GM19395 (cell line): ENCODE measurements at regions not wholly inside any gene's neighbourhood (a gene's known extent, or its start where the extent isn't known, plus 50 kb on each side); places are given as distances from the start of the nearest gene placed in this dataset.
A peak's percentile ranks its signal among the peaks of the same experiment; 100 is the strongest.

Experiments used
- ATAC-seq: cut with Tn5 transposase; IDR thresholded peaks from one replicate; pipeline ENCODE4 v1.9.1; 2021; ENCODE audit warnings: mild to moderate bottlenecking, moderate library complexity; ENCODE audit not compliant: unreplicated experiment

DNA sequence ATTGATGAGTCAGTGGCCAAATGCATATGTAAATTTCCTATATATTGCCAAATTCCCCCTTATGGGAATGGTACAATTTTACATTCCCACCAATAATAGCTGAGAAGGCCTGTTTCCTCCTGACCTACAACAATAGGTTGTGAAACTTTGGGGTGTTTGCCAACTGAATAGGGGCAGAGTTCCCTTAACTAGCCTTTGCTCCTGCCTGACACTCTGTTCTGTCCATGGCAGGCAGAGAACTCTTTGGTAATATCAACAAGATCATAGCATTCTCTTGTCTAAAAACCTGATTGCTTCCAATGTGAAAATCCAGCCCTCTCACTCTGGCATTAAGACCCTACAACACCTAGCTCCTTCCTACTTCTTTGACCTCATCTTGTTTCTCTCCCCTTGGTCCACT, 149.7 kb downstream of the HAPSTR1 start:
- no peak for ATAC-seq

- no peak for ATAC-seq
Measured at GRCh38 chr16:9248162-9248561, 156.7 kb downstream of the HAPSTR1 start.

- no peak for ATAC-seq
Measured at GRCh38 chr16:9249534-9249933, 158.1 kb downstream of the HAPSTR1 start.

- no peak for ATAC-seq
Measured at GRCh38 chr16:9251026-9251425, 159.6 kb downstream of the HAPSTR1 start.

DNA sequence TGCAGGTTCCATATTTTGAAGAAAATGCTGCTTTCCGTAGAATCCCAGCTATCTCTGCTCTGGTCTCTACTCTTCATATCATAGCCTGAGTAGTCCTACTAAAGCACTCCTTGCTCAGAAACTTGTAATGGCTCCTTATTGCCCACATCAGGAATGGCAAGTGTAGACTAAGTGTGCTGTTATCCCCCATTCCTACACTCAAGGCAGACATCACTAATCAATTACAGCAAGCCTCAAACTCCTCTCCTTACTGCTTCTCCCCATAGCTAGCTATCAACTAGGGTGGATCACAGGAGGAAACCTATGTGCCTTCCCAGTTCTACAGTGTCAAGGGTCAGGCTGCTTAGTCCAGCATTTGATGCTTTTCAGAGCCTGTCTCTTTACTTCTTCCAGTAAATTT, 163.4 kb downstream of the HAPSTR1 start:
- ATAC-seq = no peak

DNA sequence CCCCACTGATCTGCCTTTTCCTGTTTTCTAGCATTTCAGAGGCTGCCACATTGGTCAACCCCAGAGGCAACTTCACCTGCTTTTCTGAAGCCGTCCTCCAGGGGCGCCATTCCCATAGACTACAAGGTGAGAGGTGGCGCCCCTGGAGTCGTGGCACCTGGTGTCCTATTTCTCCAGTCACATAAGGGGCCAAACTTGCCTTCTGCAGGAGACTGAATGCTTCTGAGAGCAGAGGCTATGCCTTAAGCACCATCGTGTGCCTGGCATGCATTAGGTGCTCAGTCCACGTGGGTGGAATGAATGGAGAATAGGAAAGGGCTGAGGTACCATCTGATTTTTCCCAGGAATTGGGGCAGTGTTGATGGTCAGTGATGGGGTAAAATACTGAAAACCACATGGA, 164.8 kb downstream of the HAPSTR1 start:
- ATAC-seq = no peak

DNA sequence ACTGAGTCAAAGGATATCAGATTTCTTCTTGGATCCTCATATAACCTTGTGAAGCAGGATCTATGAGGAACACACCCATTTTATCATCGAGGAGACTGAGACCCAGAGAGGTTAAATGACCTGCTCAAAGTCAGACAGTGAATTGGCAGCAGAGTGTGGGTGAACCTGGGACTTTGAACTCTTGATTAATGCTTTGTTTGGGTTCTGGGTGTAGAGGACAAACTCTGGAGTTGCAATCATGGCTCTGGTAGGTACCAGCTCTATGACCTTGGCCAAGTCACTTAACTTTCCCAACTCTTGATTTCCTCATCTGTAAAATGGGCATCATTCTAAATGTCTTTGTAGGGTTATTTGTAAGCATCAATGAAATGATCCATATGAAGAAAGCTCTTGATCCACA, 166.4 kb downstream of the HAPSTR1 start:
- no peak for ATAC-seq

DNA sequence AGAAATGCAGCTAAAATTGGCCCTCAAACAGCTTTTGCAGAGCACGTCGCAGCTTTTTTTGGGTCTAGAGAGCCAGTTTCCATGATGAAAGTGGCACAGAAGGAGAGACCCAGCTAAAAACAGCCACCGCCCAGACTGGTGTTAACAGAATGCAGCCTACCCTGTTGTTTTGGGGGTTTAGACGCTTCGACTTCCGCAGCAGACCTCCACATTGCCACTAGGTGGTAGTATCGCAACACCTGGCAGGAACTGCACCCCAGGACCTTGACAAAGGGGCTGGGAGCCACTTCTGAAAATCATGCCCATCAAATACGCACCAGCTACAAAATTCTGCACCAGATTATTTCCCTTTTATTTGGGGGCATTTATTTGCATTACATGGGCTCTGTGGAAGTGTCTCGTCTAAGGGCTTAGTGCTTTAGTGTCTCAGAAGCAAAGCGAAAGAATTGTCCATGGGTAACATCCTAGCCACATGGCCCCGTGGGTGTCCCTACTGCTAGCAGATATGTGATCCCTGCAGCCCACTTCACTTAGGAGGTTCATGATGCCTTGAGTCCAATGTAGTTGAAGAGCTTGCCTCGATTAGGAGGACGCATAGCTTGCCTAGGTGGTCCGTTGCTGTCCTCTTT, 167.1 kb downstream of the HAPSTR1 start:
- ATAC-seq = peak; percentile 67

DNA sequence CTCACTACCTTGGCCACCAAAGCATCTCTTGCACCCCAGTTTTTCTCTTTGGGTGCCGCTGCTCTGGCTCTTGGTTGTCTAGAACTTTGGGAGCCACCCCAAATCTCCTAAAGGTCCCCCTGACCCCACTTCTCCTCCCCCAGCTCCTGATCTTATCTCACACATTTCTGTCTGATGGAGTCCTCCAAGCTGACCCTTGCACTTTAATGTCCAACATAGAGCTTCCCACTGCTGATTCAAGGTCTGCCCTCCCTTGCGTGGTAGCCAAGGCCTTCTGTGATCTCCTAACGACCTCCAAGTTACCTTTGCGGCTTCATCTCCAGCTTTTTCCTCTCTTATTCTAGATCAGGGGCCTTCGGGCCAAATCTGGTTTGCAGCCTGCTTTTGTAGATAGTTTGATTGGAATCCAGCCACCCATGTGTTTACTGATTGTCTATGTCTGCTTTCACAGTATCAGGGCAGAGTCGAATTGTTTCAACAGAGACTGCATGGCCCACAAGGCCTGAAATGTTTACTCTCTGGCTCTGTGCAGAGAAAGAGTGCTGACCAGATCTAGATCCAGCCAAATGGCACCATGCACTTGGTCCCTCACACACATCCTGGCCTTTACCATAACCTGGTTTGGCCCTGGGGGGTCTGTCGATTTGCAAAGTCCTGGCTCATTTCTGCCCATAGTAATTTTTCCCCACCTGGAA, 168.6 kb downstream of the HAPSTR1 start:
- no peak for ATAC-seq

DNA sequence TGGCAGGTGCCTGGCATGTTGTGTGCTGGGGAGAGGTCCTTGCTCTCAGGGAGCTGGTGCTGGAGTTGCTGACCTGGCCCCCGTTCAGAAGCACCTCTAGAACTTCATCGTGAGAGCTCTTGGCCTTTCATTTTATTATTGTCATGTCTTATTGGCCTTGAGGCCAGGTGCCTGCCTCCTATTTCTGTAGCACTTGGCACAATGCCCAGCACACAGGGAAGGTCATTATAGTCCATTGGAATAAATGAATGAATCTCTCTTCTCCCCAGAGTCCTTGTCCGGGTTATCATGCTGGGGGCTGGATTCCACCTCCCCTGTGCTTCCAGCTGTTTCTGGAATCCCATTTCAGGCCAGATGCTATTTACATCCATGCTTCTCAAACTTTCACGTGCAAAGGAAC, 169.2 kb downstream of the HAPSTR1 start:
- ATAC-seq = no peak

DNA sequence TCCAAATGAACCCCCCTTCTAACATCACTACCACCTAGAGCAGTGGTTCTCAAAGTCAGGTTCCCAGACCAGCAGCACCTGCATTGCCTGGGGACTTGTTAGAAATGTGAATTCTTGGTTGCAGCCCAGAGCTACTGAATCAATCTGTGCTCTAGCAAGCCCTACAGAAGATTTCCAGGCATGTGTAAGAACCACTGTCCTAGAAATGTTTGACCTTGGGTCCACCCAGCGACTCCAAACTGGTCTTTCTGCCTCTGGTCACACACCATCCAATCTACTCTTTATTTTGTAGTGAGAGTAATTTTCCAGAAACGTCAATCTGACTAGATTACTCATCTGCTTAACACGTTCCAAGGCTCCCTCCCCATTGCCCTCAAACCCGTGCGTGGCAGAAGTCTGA, 169.9 kb downstream of the HAPSTR1 start:
- no peak for ATAC-seq

GRCh38 chr16:9262941-9263715, 171.7 kb downstream of the HAPSTR1 start:
- ATAC-seq = no peak

DNA sequence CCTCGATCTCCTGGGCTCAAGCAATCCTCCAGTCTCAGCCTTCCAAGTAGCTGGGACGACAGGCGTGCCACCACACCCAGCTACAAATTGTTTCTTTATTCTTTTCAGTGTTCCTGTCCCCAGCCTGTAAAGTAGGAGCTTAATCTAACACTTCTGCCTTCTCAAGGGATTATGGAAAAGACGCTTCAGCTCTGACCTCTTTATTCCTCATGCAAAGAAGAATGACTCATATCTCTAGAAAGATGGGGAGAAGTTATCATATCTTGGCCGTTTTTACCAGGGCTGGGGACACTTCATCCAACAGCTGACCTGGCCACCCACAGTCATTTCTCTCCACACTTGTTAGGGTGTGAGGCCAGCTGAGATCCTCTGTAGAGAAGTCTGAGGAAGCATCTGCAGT, 172.6 kb downstream of the HAPSTR1 start:
- ATAC-seq = no peak

DNA sequence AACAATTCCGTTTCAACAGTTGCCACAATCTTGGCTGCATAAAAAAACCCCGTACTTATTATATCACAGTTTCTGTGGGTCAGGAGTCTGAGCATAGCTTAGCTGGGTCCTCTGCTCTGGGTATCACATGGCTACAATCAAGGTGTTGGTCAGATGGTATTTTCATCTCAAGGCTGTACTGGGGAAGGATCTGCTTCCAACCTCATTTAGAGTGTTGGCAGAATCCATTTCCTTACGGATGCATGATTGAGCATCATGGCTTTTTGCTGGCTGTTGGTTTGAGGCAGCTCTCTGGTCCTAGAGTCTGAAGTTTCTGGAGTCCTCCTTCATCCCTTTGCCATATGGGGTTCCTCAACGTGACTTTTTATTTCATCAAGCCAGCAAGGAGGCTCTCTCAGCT, 177.0 kb downstream of the HAPSTR1 start:
- ATAC-seq = no peak

DNA sequence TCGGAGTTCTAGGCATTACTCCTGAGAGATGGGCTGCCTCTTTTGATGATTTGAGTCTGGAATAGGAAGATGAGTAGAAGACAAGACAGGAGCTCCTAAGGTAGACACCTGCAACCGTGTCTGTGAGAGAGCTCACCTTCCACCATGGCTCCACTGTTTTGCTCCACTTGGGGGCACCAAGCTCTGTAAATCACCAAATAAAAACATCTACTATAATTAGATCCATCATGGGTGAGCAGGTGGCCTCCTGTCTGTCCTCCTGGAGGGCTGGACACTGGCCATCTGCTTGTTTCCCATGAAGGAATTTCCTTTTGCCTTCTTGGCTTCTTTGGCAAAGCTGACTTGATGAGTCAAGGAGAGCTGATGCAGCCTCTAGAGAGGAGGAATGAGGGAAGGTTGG, 179.0 kb downstream of the HAPSTR1 start:
- no peak for ATAC-seq

GRCh38 chr16:9270941-9271340, 179.5 kb downstream of the HAPSTR1 start:
- ATAC-seq = no peak

DNA sequence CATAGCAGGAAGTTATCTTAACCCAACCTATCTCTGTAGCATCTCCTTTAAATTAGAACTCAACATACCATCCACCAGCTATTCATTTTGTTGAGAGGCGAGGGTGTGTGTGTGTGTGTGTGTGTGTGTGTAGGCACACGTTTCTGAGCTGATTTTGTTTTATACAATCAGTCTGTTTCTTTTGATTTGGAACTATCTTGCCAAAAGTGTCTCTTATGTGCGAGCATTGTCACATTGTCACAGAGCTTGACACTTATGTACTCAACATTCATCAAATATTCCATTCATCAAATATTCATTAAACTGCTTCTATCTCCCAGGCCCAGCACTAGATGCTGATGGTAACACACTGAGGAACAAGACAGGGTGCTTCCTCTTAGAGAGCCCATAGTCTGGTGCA, 180.4 kb downstream of the HAPSTR1 start:
- ATAC-seq = no peak

DNA sequence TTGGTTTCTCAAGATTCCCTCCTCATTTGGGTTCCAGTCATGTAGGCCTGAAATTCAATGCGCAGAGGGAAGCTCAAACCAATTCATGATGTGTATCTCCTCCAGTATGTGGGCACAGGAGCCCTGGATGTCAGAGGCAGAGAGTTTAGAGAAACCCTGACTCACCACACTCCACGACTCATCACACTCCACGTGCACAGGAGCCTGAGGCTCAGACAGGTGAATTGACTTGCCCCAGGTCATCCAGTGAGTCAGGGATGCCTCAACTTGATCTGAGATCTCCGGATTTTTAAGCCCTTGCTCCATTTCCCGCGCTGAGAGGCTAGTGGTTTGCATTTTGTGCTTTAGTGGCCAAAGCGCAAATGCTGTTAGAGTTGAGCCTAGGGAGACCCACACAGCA, 183.9 kb downstream of the HAPSTR1 start:
- no peak for ATAC-seq

GRCh38 chr16:9275816-9276354, 184.4 kb downstream of the HAPSTR1 start:
- no peak for ATAC-seq

DNA sequence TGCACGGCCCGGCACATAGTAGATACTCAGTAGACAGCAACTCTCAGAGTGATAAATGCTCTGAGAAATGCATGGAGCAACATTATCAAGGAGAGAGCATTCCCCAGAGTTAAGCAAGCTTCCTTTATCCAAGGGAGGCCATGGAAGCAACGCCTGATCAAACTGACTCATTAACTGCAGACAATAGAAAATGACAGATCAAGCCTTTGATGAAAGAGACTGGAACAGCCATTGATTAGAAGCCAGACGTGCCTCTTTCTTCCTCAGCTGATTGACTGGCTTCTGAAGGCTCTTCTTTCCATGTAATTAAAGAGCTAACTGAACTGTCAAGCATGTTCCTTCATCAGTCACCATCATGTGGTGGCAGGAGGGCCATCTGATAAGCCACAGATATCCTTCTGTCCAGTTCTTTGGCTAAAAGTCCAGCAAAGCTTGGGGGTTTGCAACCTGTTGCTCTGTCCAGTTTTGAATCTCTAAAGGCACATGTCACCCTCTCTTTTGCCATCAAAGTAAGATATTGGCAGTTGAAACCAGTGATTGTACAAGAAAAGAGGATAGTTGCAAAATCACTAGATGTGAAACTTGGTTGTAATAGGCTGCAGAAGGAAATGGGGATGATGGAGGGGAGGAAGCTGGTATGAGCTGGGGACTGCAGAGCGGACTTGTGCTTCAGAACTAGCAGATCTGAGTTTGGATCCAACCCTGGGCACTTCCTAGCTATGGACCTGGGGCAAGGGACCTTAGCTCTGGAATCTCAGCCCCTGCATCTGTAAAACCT, 188.0 kb downstream of the HAPSTR1 start:
- ATAC-seq = no peak

DNA sequence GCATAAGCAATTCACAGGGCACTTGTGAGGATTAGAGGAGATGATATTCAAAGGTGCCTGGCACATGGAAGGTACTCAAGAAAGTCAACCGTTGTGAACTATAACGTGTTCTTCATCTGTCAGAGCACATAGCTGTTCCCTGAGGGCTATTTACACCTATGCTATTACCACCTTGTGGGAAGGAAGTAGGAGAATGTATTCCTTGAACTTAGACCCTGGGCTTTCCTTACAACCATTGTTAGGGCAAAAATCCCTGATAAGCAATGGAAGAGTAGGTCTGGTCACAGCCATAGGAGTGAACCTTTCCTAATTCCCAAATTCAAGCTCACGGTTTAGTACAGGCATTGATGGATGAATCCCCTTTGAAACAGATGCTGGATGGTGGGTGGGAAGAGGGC, 188.6 kb downstream of the HAPSTR1 start:
- ATAC-seq = no peak
